ENCODE measurements at regions not wholly inside any gene's neighbourhood (a gene's known extent, or its start where the extent isn't known, plus 50 kb on each side); places are given as distances from the start of the nearest gene placed in this dataset.
"Not testable (repeated sequence)": the region's sequence is repeated elsewhere in the genome, so short reads cannot be mapped to it uniquely, and the experiment has no call there.

DNA sequence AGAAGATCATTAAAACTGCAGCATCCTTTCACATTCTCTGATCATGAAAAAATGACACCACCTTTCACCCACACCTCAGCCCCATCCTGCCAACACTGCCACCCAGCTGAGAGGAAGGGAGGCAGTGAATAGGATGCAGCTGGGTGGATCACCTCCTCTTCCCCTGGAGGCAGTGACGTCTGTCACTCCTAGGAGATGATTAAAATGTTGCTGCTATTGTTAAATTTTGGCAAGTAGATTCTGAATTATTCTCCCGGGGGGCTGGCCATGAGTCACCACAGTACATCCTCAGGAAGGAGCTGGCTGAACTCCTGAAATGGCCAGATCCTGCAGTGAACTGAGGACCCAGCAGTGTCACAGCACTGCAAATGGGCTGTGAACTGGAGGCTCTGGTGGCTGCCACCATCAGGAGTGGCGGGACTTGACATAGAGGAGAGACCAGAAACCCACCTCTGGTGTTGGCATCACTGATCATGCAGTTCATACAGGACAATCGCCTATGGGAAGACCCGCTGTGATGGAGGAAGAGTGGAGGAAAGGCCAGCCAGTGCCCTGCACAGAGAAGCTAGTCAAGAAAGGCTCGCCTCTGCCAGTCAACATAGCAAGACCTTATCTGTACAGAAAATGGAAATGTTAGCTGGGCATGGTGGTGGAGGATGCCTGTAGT lies 199.1 kb downstream of the FAM43A start:
- no peak for DNase-seq (ENCODE audit: low read depth)

DNA sequence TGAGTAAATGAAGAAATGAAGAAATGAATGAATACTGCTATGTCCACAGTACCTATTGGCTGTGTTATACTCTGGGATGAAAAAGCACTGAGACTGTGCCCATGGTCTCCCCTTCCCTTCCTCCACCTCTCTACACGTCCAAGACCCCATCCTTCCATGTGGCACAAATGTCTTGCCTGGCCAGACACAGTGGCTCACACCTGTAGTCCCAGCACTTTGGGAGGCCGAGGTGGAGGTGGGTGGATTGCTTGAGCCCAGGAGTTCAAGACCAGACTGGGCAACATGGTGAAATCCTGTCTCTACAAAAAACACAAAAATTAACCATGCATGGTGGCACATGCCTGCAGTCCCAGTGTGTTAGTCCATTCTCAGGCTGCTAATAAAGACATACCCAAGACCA lies 200.1 kb downstream of the FAM43A start:
- no peak for DNase-seq (ENCODE audit: low read depth)

DNA sequence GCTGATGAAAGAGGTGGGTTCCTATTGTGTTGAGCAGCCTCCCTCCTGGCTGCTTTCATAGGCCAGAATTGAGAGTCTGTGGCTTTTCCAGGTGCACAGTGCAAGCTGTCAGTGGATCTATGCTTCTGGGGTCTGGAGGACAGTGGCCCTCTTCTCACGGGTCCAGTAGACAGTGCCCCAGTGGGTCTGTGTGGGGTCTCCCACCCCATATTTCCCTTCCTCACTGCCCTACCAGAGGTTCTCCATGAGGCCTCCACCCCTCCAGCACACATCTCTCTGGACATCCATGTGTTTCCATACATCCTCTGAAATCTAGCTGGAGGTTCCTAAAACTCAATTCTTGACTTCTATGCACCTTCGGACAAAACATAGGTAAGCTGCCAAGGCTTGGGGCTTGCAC lies 201.2 kb downstream of the FAM43A start:
- DNase-seq (ENCODE audit: low read depth), result no peak

DNA sequence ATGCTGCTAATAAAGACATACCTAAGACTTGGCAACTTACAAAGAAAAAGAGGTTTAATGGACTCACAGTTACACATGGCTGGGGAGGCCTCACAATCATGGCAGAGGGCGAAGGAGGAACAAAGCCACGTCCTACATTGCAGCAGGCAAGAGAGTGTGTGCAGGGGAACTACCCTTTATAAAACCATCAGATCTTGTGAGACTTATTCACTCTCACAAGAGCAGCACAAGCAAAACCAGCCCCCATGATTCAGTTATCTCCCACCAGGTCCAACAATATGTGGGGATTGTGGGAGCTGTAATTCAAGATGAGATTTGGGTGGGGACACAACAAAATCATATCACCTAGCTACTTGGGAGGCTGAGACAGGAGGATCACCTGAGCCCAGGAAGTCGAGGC lies 202.4 kb downstream of the FAM43A start:
- DNase-seq (ENCODE audit: low read depth), result not testable (repeated sequence)

GRCh38 chr3:194888916-194889315 lies 203.2 kb downstream of the FAM43A start:
- DNase-seq (ENCODE audit: low read depth), result no peak

- DNase-seq (ENCODE audit: low read depth), result no peak
Observed at GRCh38 chr3:194890091-194890490, 204.4 kb downstream of the FAM43A start.

- no peak for DNase-seq (ENCODE audit: low read depth)
Observed at GRCh38 chr3:194893121-194893987, 207.7 kb downstream of the FAM43A start.

- no peak for DNase-seq (ENCODE audit: low read depth)
Observed at GRCh38 chr3:194894538-194894937, 208.9 kb downstream of the FAM43A start.

DNA sequence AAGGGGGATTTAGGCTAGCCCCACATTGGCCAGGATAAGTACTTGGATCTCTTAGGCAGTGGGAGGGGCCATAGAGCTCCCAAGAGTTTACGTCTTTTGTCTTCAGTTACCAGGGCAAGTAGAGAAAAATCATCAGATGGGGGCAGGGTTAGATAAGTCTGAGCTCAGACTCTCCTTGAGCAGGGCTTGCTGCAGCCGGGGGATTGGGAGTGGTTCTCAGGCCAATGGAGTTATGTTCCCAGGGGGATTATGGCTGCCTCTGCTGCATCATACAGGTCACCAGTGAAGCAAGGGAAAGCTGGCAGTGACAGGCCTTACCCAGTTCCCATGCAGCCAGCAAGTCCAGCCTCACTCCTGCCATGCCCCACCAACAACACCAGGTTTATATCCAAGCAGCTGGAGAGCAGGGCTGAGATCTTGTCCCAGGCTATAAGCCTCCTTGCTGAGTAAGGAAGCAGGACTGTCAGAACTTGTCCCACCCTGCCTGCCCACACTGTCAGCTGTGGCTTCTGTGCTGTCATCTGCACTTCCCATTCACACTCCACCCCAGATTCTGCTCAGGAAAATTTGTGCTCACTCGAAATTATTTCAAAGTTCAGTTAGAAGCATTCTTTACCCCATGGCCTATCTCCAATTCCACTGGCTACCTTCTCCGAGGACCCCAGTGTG lies 215.3 kb downstream of the FAM43A start:
- no peak for DNase-seq (ENCODE audit: low read depth)

DNA sequence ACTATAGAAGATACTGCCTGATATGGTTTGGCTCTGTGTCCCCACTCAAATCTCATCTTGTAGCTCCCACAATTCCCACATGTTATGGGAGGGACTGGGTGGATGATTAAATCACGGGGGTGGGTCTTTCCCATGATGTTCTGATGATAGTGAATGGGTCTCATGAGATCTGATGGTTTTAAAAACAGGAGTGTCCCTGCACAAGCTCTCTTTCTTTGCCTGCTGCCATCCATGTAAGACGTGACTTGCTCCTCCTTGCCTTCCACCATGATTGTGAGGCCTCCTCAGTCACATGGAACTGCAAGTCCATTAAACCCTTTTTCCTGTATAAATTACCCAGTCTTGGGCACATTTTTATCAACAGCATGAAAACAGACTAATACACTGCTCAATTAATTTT lies 217.8 kb downstream of the FAM43A start:
- not testable (repeated sequence) for DNase-seq (ENCODE audit: low read depth)

- not testable (repeated sequence) for DNase-seq (ENCODE audit: low read depth)
Observed at GRCh38 chr3:194904999-194905398, 219.3 kb downstream of the FAM43A start.

GRCh38 chr3:194905696-194906095 lies 220.0 kb downstream of the FAM43A start:
- DNase-seq (ENCODE audit: low read depth), result peak; percentile 40

DNA sequence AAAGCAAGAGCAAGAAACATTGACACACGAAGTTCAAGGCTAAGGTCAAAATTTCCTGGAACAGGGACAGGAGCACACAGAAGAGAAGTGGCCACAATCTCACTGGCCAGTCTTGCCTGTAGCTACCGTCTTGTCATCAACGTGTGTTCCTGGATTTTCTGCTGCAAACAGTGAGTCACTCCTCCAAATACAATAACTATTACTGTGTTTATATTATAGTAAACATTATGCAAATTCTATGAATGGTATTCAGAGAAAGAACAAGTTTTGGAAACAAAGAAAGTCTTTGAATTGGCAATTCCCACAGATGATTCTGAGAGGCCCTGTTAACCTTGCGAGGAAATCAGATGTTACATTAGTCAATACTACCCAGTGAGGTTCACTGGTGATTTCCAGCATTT lies 220.5 kb downstream of the FAM43A start:
- DNase-seq (ENCODE audit: low read depth), result no peak

- no peak for DNase-seq (ENCODE audit: low read depth)
Observed at GRCh38 chr3:194906970-194907629, 221.4 kb downstream of the FAM43A start.

GRCh38 chr3:194907811-194908210 lies 222.1 kb downstream of the FAM43A start:
- no peak for DNase-seq (ENCODE audit: low read depth)

- no peak for DNase-seq (ENCODE audit: low read depth)
Observed at GRCh38 chr3:194908496-194908895, 222.8 kb downstream of the FAM43A start.

DNA sequence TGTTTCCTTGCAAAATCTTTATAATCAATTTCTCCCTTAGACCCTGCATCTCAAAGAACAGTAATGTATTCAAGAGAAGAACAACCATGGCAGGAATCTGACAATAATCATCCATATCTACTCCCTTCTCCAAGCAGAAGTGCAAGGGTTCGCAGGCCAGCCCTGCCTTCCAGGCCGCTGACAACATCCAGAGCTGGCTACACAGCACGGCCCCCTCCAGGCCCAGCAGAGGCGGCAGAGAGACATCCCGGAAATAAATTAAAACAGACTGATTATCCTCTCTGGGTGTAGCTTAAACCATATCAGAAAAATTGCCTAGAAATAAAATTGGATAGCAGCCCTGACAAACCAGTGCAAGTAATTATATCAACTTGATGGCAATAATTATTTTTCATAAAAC lies 223.3 kb downstream of the FAM43A start:
- DNase-seq (ENCODE audit: low read depth), result no peak

DNA sequence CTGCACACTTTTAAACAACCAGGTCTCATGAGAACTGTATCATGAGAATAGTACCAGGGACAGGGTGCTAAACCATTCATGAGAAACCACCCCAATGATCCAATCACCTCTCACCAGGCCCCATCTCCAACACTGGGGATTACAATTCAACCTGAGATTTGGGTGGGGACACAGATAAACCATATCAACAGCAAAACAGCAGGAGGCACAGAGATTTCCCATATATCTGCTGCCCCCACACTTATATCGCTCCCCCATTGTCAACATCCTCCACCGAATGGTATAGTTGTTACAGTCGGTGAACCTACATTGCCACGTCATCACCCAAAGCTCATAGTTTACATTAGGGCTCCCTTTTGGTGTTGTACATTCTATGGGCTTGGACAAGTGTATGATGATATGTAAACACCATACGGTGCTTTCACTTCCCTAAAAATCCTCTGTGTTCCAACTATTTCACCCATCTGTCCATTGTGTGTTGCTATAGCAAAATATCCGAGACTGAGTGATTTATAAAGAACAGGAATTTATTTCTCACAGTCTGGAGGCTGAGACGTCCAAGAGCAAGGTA lies 224.8 kb downstream of the FAM43A start:
- no peak for DNase-seq (ENCODE audit: low read depth)

DNA sequence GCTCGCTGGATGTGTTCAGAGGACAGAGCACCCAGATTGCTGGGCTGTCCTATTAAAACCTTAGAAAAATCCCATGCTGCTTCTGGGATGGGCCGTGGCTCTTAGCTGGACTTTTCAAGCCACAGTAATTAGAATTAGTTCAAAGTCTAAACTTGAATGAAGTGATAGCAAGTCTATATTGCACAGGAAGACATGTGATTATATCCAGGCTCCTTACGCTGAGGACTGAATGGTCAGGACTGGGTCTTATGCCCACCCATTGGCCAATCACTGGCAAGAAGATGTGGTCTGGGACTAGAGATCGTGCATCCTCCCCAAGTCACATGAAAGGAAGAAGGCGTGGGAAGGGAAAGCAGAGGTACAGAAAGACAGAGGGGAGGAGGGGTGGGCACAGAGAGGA lies 227.6 kb downstream of the FAM43A start:
- no peak for DNase-seq (ENCODE audit: low read depth)

GRCh38 chr3:194924889-194925288 lies 239.2 kb downstream of the FAM43A start:
- not testable (repeated sequence) for DNase-seq (ENCODE audit: low read depth)

GRCh38 chr3:194925614-194926013 lies 239.9 kb downstream of the FAM43A start:
- no peak for DNase-seq (ENCODE audit: low read depth)

- DNase-seq (ENCODE audit: low read depth), result peak; percentile 8
Observed at GRCh38 chr3:194928227-194928626, 242.5 kb downstream of the FAM43A start.
